ENCODE measurements at regions not wholly inside any gene's neighbourhood (a gene's known extent, or its start where the extent isn't known, plus 50 kb on each side); places are given as distances from the start of the nearest gene placed in this dataset.

GRCh38 chr3:182723596-182723995, 69.7 kb upstream of the ATP11B start:
- intact Hi-C loops (cut with DNase I): no loop called here
- no peak for ATAC-seq
- DNase-seq (ENCODE audit: missing footprints): no peak

- intact Hi-C loops (cut with DNase I): no loop called here
- no peak for DNase-seq (ENCODE audit: missing footprints)
- no peak for ATAC-seq
Observed at GRCh38 chr3:182725372-182726251, 67.7 kb upstream of the ATP11B start.

GRCh38 chr3:182726258-182727142, 66.8 kb upstream of the ATP11B start:
- no peak for DNase-seq (ENCODE audit: missing footprints)
- ATAC-seq: no peak
- intact Hi-C loops (cut with DNase I): no loop called here

- no peak for DNase-seq (ENCODE audit: missing footprints)
- intact Hi-C loops (cut with DNase I): no loop called here
Observed at GRCh38 chr3:182728238-182728637, 65.1 kb upstream of the ATP11B start.

GRCh38 chr3:182729903-182730674, 63.2 kb upstream of the ATP11B start:
- ATAC-seq (no peak), DNase-seq (ENCODE audit: missing footprints) (no peak)
- intact Hi-C loops (cut with DNase I): no loop called here

More at GRCh38 chr3:182728238-182728637, 65.1 kb upstream of the ATP11B start:
- no peak for ATAC-seq

- DNase-seq (ENCODE audit: missing footprints): no peak
- intact Hi-C loops (cut with DNase I): no loop called here
- ATAC-seq: no peak
Observed at GRCh38 chr3:182730675-182731042, 62.6 kb upstream of the ATP11B start.

GRCh38 chr3:182731764-182732163, 61.5 kb upstream of the ATP11B start:
- DNase-seq (ENCODE audit: missing footprints) (no peak), ATAC-seq (no peak)
- intact Hi-C loops (cut with DNase I): no loop called here

GRCh38 chr3:182732232-182733015, 60.9 kb upstream of the ATP11B start:
- no peak for ATAC-seq
- intact Hi-C loops (cut with DNase I): no loop called here
- no peak for DNase-seq (ENCODE audit: missing footprints)

GRCh38 chr3:182735672-182736071, 57.6 kb upstream of the ATP11B start:
- DNase-seq (ENCODE audit: missing footprints) (no peak), ATAC-seq (no peak)
- intact Hi-C loops (cut with DNase I): no loop called here

GRCh38 chr3:182737825-182738224, 55.5 kb upstream of the ATP11B start:
- DNase-seq (ENCODE audit: missing footprints) (no peak), ATAC-seq (no peak)
- intact Hi-C loops (cut with DNase I): no loop called here

- intact Hi-C loops (cut with DNase I): no loop called here
- DNase-seq (ENCODE audit: missing footprints): no peak
- no peak for ATAC-seq
Observed at GRCh38 chr3:182738583-182739411, 54.5 kb upstream of the ATP11B start.

- ATAC-seq (no peak), DNase-seq (ENCODE audit: missing footprints) (no peak)
- intact Hi-C loops (cut with DNase I): no loop called here
Observed at GRCh38 chr3:182739619-182740018, 53.7 kb upstream of the ATP11B start.

GRCh38 chr3:182740710-182741109, 52.6 kb upstream of the ATP11B start:
- ATAC-seq: no peak
- intact Hi-C loops (cut with DNase I): no loop called here
- DNase-seq (ENCODE audit: missing footprints): no peak

GRCh38 chr3:182741214-182741613, 52.1 kb upstream of the ATP11B start:
- intact Hi-C loops (cut with DNase I): no loop called here
- DNase-seq (ENCODE audit: missing footprints) (no peak), ATAC-seq (no peak)

Data from Right ventricle myocardium inferior (tissue), 1 donor.